ENCODE measurements at regions not wholly inside any gene's neighbourhood (a gene's known extent, or its start where the extent isn't known, plus 50 kb on each side); places are given as distances from the start of the nearest gene placed in this dataset.

- no peak for DNase-seq
Observed at GRCh38 chr2:66691031-66691965, 256.4 kb downstream of the MEIS1 start.

- no peak for DNase-seq
Observed at GRCh38 chr2:66692521-66693054, 257.7 kb downstream of the MEIS1 start.

GRCh38 chr2:66693076-66693965 is 258.4 kb downstream of the MEIS1 start:
- no peak for DNase-seq

- DNase-seq: no peak
Observed at GRCh38 chr2:66694087-66694860, 259.3 kb downstream of the MEIS1 start.

GRCh38 chr2:66695226-66695735 is 260.4 kb downstream of the MEIS1 start:
- DNase-seq: no peak

GRCh38 chr2:66696374-66696773 is 261.4 kb downstream of the MEIS1 start:
- DNase-seq: no peak

- DNase-seq: no peak
Observed at GRCh38 chr2:66696886-66697285, 262.0 kb downstream of the MEIS1 start.

GRCh38 chr2:66697366-66697765 is 262.4 kb downstream of the MEIS1 start:
- no peak for DNase-seq

- DNase-seq: no peak
Observed at GRCh38 chr2:66698091-66698490, 263.2 kb downstream of the MEIS1 start.

- no peak for DNase-seq
Observed at GRCh38 chr2:66698576-66699239, 263.8 kb downstream of the MEIS1 start.

- DNase-seq: no peak
Observed at GRCh38 chr2:66699416-66699792, 264.5 kb downstream of the MEIS1 start.

GRCh38 chr2:66699793-66700676 is 265.1 kb downstream of the MEIS1 start:
- no peak for DNase-seq

GRCh38 chr2:66700677-66701066 is 265.7 kb downstream of the MEIS1 start:
- no peak for DNase-seq

- DNase-seq: no peak
Observed at GRCh38 chr2:66701251-66701650, 266.3 kb downstream of the MEIS1 start.

- no peak for DNase-seq
Observed at GRCh38 chr2:66701656-66702055, 266.7 kb downstream of the MEIS1 start.

- DNase-seq: no peak
Observed at GRCh38 chr2:66702301-66702700, 267.4 kb downstream of the MEIS1 start.

- DNase-seq: no peak
Observed at GRCh38 chr2:66704786-66705185, 269.9 kb downstream of the MEIS1 start.

- no peak for DNase-seq
Observed at GRCh38 chr2:66714610-66715009, 279.7 kb downstream of the MEIS1 start.

- no peak for DNase-seq
Observed at GRCh38 chr2:66717218-66717905, 282.4 kb downstream of the MEIS1 start.

Measured in muscle of arm (tissue), 1 donor.